ENCODE measurements at regions not wholly inside any gene's neighbourhood (a gene's known extent, or its start where the extent isn't known, plus 50 kb on each side); places are given as distances from the start of the nearest gene placed in this dataset.

DNA sequence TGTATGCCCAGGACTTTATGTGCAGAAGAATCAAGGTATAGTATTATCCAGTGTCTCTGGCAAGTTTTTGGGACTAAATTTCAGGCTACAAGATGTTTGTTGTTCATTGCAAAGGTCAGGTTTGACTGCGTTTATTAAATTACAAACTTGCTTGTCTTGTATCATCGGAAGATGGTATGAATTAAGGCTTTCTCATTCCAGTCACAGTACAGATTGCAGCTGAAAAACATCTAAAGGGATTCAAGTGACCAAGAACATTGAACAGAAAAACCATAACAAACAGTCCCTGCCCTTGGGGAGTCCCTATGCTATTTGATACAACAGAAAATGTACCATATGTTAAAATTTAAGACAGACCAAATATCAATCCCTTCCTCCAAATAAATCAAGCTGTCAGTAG lies 244.7 kb upstream of the TNC start:
- TF ChIP-seq YY1 (IDR thresholded peaks at IDR 0.05; ENCODE audit: low read depth), result no peak
- no peak for TF ChIP-seq CREB1 (IDR thresholded peaks at IDR 0.05; ENCODE audit: low read depth)
- TF ChIP-seq EGR1 (IDR thresholded peaks at IDR 0.05), result no peak
- no peak for TF ChIP-seq NFIC (IDR thresholded peaks at IDR 0.05)
- TF ChIP-seq, protein P1, sequence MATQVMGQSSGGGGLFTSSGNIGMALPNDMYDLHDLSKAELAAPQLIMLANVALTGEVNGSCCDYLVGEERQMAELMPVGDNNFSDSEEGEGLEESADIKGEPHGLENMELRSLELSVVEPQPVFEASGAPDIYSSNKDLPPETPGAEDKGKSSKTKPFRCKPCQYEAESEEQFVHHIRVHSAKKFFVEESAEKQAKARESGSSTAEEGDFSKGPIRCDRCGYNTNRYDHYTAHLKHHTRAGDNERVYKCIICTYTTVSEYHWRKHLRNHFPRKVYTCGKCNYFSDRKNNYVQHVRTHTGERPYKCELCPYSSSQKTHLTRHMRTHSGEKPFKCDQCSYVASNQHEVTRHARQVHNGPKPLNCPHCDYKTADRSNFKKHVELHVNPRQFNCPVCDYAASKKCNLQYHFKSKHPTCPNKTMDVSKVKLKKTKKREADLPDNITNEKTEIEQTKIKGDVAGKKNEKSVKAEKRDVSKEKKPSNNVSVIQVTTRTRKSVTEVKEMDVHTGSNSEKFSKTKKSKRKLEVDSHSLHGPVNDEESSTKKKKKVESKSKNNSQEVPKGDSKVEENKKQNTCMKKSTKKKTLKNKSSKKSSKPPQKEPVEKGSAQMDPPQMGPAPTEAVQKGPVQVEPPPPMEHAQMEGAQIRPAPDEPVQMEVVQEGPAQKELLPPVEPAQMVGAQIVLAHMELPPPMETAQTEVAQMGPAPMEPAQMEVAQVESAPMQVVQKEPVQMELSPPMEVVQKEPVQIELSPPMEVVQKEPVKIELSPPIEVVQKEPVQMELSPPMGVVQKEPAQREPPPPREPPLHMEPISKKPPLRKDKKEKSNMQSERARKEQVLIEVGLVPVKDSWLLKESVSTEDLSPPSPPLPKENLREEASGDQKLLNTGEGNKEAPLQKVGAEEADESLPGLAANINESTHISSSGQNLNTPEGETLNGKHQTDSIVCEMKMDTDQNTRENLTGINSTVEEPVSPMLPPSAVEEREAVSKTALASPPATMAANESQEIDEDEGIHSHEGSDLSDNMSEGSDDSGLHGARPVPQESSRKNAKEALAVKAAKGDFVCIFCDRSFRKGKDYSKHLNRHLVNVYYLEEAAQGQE (IDR thresholded peaks at IDR 0.05; ENCODE audit: low read depth), result no peak
